ENCODE measurements at regions not wholly inside any gene's neighbourhood (a gene's known extent, or its start where the extent isn't known, plus 50 kb on each side); places are given as distances from the start of the nearest gene placed in this dataset.

DNA sequence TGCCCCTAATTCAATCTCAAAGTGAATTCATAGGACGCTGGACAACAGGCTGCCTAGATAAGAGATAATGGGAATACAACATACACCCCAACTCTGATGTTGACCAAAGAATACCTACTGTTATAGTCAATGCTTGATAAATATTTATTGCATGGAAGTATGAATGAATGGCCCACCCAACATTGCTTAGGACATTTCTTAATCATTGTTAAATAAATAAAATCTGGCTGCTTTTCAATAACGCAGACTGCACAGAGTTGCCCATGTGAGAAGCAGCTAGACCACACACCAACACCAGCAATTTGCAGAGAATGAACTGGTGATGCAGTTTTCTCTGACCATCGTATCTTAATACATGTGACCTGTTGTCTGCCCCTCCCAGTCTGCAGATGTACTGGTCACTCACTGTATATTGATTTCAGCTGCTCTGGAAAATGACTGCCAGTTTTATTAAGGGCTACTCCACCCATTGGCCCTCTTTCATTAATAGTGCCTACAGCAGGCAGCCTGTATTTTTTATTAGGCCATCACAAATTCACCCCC lies 236.2 kb upstream of the WWC1 start:
- no peak for DNase-seq

DNA sequence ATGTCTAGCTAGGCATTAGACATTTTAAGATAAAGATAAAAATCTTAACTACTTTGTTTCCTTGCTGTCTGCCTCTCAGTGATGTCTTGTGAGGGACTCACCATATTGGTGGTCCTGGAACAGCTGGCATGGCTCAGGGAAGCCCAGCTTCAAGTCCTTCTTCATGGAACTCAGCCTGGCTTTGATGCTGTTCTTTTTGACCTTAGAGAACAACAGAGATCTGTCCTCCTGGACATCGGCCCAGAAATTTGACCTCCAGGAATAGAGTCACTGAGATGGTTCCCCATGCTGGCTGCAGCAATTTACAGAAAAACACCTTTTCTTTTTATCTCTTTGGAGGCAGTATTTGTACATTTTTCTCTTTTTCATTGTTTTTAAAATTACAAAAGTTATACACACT lies 235.5 kb upstream of the WWC1 start:
- no peak for DNase-seq

DNA sequence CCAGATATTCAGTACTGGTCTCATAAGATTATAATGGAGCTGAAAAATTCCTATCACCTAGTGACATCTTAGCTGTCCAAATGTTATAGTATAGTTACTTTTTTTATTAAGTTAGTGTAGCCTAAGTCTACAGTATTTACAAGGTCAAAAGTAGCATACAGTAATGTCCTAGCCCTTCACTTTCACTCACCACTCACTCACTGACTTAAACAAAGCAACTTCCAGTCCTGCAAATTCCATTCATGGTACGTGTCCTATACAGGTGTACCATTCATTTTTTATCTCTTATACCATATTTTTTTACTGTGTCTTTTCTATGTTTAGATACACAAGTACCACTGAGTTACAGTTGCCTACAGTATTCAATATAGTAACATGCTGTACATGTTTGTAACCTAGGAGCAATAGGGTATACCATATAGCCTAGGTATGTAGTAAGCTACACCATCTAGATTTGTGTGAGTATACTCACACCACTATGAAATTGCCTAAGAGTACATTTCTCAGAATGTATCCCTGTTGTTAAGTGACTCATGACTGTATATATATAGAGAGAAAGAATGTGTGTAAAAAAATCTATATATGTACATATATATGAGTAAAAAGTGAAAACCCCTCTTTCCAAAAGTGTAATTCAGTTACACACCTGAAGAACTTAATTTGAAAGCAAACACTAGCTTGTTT lies 234.8 kb upstream of the WWC1 start:
- no peak for DNase-seq

DNA sequence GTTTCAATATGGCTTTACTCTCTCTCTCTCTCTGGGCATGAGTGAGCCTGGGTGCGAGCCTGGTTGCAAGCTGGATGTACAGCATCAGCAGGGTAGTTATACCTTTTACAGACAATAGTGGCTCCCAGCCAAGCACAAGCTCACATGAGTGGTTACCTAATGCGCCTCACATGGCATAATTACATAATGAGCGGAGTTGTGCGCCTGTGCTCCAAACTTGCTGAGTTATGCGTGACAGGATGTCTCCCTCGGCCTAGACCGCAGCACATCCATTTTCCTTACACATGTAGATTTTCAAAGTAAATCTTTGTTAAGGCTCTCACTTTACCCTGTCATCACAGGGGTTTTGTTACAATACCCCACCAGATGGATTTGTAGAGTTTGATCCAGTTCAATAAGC lies 233.5 kb upstream of the WWC1 start:
- no peak for DNase-seq

DNA sequence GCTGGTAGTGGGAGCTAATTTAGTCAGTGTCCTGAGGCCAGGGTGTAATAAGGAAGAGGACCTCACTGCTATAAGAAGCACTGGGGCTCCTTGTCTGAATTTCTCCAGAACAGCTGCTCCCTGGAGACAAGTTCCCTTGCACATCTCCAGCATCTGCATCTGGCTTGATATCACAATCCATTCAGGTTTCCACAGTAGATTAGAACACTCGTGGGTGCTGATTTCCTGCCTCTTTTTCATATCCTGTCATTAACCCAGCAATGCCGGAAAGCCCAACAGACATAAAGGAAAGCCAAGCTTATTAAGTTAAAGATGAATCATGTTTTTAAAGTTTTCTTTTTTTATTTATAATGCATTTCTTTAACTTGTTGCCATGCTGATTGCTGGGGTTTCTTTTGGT lies 232.3 kb upstream of the WWC1 start:
- no peak for DNase-seq

DNA sequence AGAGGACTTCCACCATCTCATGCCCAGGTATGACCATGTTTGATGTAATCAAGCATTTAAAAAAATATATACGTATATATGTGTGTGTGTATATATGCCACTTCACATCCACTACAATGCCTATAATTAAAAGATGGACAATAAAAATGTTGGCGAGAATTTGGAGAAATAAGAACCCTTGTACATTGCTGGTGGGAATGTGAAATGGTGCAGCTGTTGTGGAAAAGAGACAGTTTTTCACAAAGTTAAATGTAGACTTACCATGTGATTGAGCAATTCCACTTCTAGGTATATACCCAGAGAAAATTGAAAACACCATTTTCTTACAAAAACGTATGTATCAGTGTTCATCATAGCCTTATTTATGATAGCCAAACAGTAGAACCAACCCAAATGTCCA lies 229.2 kb upstream of the WWC1 start:
- no peak for DNase-seq

DNA sequence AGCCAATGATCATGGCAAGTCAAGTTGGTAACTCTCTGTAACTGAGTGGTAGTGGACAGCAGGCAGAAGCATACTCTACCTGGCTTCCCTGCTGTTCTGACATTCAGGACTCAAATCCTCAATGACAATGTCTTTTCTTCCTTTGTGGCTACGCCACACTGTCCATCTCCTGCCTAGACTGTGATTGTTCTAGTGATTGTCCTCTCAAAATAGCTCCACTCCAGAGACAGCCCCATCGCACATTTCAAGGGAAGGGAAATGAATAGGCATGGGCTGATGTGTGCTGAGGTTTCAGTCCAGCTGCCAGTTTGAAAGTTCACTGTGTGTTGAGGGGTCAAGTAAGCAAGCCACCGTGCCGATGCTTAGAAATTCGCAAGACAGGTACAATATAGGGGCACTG lies 227.0 kb upstream of the WWC1 start:
- no peak for DNase-seq

DNA sequence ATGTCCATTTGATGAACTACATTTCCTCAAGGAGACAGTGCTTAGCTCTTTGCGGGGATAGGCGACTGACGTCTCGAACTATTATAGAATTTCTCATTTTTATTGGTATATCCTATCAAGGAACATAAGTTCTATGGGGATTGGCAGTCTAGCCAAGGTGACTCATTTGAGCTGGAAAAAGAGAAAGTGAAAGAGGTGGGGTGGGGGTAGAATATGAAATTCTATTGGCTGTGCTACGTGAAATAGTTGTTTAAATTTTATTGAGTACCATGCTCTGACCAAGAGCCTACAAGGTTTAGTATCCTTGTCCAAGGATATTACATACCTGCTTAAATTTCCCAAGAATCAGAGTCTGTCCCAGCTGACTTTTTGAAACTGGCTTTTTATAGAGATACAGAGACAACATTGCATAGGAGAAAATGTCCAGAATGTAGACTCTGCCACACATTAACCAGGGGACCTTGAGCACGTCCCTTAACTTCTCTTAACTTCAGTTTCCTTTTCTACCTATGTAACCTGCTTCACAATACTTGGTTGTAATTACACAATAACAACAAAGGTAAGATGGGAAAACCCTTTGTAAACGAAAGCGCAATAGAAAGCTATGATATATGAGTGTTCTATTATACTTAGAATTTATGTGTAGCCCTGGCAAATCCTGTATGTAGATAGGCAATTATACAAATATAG lies 226.4 kb upstream of the WWC1 start:
- no peak for DNase-seq

DNA sequence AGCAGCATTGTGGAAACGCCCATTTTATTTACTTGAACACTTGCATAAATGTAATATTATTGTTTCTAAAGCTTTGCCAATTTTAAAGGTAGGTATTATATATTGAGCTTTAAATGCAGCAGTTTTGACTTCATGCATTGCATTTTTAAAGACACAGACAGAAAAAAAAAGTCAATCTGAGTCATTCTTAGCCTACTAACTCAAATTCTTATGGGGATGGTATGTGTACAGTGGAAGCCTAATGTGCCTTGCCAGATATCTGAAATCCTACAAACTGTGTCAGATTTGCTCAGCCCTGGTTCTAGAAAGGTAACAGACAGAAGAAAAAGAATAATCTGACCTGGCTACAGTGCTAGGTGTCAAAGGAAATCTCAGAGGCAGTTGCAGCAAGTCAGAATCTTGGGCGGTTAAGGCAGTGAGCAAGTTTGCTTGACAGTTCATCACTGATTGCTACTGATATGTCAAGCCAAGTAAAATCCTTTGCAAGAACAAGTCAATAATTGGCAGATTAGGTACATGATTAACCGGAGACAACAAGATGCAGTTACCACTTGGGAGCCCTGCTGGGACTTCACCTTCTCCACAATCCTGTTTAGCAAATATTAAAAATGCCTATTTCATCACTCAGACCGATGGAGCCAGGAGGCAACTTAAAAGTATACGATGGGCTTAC lies 224.8 kb upstream of the WWC1 start:
- DNase-seq: no peak

DNA sequence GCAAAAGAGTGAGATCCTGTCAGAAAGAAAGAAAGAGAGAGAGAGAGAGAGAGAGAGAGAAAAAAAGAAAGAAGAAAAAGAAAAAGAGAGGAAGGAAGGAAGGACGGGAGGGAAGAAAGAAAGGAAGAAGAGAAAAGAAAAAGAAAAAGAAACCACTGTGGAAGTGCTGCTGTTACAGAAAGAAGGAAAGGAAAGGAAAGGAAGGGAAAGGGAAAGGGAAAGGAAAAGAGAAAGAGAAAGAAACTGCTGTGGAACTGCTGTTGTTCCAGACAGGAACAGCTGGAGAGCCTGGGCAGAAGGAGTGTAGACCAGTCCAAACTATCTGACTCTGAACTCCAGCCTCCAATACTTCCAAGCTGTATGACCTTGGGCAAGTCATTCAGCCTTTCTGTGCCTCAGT lies 220.7 kb upstream of the WWC1 start:
- DNase-seq: no peak

DNA sequence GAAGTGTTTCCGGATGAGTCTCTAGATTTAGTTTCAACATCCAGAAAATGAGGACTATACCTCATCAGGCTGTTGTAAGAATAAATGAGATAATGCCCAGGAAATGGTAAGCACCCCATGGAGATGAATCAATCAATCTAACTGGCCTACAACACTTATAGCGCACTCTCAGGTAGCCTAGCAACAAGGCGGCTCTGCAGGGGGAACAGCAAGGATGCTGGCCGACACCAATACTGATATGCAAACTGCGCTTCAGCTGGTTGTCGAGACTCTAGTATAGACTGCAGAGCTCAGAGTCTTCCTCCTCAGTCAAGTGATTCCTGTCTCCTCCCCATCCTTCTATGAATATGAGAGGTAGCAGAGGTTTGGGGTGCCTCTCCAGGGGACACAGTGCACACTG lies 218.8 kb upstream of the WWC1 start:
- DNase-seq: no peak

DNA sequence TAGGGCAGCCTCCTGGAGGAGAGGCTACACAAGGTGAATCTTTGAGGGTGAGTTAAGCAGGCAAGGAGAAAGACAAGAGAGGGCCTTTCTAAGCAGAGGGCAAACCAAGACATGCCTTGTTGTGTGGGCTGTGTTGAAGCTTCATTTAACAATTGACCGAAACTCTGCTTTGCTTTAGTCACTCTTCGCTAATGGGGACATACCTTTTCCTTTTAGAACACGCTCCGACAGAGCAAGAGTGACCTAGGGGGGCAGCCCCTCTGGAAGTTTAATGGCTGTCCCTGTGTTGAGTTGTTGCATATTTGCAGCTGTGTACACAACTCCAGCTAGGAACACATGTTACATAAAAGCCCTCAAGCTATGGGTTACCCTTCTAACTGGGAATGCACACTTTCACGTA lies 218.1 kb upstream of the WWC1 start:
- DNase-seq: no peak

DNA sequence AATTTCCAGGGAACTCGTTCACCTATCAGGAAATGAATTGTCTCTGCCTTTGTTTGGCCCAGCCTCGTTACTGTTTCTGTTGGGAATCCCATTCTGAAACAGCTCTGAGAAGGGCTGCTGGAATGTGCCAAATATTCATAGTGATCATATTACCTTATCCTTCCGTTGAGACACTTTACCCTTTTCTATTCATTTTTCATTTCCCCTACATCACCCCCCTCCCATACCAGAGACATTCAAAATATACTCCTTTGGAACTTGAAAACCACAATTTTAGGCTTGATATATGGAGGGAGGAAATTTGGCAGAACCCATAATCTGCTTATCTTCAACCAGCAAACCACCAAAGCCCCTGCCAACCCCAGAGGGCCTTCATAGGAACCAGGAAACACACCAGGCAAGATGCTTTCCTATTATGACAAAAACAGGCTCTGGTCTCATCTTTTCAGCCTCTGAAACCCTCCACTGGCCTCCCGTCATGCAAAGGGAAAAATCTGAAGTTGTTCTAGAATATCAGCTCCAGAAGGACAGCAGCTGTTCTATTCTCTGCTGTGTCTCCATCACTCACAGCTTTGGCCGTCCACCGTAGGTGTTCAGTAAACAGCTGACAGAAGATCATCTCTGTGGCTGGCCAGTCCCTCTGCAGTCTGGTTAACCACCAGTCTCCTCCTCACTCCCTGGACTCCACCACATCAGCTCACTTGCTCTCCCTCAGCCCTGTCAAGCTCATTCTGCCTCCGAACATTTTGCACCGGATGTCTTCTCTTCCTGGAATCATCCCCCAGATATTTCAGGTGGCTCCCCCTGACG lies 217.2 kb upstream of the WWC1 start:
- no peak for DNase-seq

DNA sequence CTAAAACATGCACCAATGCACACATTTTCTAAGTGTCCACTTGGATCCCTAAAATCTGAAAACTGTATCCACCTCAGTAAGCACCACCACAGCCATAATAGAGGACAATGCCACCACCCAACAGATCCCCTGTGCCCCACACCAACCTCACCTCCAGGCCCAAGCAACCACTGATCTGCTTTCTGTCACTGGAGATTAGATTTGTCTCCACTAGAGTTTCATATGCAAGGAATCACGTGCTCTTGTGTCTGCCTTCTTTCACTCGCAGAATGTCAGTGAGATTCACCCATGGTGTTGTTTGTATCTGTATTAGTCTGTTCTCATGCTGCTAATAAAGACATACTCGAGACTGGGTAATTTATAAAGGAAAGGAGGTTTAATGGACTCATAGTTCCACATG lies 216.1 kb upstream of the WWC1 start:
- no peak for DNase-seq

DNA sequence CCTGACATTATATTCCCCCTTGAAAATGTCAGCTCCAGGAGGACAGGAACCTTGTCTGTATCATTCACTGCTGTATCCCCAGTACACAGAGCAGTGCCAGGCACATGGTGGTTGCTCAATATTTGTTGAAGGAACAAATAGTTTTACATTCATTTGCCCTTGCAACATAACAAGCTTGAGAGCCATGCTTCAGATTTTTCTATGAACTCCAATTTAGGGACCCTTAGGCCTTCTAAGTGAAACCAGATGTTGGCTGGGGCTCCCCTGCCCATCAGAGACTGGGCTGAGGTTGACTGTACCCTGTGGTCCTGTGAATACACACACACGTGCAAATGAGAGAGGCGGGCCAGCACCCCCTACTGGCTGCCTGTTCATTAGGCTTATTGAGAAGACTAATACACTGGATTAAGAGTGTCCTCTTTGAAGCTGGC lies 214.9 kb upstream of the WWC1 start:
- DNase-seq: no peak

DNA sequence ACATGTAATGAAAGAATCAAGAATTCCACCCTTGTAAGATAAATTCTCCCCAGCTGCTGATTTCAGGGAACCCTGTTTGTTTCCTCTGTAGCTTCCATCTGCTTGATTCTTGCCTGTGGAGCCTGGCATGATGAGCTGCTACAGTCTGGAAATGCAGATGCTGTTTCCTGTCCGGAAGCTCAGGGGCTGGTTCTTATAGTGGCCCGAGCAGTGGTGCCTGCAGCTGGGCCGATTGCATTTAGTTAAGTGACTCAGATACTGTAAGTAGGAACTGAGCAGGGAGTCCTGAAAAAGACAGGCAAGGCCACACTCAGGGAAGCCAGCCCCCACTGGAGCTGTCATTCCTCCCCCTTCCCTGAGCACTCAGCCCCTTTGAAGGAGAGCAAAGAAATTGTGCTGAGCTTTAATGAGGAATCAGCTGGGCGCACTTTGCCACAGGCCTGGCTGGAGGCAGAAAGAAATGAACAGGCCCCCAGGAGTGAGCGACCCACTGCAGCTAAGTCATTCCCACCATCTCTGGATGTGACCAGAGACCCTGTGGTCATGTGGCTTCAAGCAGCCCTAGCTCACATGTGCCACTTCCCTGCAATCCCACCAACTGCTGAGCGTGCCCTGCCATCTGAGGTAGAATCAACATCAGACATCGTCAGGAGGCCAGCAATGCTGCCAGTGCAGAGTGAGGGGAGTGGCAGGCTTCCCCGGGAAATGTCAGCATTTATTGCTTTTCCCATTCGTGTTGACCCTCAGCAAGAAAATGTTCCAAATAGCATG lies 206.0 kb upstream of the WWC1 start:
- DNase-seq: no peak

DNA sequence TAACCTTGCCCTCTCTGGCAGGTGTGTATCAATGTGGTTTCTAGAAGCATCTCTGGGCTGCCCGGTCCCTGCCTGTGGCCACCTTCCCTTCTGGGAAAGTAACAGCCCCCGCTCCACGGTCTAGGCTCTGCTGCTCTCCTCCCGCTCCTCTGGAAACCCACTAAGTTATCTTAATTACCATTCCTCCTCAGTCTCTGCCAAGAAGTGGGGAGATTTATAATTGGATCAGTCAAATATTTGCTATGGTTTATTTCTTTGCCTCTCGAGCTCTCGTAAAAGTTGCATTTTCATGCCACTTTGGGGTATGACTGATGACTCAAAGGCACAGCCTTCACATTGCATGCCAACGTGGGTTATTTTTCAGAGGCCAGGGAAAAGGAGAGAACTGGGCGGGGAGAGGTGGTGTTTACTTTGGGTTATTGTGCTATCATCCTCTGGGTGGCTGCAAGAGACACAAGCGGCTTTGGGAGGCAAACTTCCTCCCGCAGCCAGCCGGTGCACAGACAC lies 205.3 kb upstream of the WWC1 start:
- no peak for DNase-seq

DNA sequence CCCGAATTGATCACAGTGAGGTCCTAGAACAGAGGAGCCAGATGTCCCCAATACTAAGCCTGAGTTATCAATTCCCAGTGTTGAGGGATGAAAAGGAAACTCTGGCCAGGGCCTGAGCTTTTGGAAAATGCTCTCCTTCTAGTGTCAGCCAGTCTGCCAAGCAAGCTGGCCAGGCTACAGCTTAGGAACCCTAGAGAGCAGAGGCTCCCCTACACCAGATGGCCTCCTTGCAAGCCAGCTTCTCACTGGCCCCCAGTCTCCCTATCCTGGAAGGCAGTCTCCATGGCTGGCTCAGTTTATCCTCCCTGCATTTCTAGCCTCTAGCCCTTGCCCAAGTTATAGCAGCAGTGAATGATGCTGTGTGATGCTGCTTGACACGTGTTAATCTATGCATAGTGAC lies 204.7 kb upstream of the WWC1 start:
- no peak for DNase-seq

DNA sequence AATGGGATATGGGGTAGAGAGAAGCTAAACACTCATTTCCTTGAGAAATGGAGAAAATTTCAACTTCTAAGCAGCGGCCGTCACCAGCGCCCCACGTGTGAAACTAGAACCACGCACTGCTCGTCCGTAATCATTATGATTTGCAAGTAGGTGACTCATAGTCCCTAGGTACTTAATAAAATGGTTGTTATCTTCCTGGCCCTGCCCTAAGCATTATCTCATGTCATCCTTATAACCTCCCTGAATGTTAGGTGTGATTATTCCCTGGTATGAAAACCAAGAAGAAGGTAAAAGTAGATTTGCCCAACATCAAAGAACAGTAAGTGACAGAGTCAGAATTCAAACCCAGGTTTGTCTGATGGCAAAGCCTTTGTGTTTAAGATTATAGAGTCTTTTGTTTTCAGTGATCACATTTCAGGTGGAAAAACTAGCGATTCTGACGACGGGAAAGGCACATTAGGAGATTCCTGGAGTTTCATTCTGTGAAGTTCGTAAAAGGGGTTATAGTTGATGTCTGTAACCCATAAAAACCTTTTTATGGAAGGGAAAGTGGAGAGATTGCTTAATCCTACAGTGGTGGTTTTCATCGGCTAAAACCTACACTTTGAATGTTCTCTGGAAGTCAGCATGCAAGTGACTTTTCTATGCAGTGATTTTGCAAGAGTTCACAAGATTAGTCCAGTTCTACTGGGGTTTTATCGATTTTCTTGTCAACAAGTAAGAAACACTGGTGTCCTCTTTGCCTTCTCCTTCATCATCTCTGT lies 202.9 kb upstream of the WWC1 start:
- no peak for DNase-seq

DNA sequence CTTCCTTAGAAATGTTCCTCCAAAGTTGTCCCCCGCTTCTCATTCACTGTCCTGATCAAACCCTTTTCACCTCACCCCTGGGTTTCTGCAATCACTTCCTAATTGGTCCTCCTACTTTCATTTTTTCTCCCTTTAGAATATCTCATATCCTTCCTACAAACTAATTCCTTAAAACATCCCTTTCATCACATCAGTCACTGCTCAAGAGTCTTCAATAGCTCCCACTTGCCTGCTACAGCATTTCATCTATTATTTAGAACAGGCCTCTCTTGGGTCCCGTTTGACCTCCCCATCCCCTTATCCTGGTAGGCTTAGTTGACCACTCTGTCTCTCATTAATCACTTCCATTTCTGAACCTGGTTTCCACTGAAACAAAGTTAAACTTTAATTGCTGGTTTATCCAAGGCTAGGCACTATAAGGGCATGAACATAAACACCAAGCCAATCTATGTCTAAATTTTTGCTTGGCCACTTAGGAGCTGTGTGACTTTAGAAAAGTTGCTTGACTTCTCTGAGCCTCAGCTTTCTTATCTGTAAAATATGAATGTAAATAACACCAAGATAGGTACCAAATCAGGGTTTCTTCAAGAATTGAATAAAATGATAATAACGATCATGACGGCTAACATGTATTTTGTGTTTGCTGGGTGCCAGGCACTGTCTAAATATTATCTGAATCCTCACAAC lies 202.1 kb upstream of the WWC1 start:
- no peak for DNase-seq

All from SIG-M5 (cell line).